NCI-H526 (cell line): ENCODE measurements at regions not wholly inside any gene's neighbourhood (a gene's known extent, or its start where the extent isn't known, plus 50 kb on each side); places are given as distances from the start of the nearest gene placed in this dataset.
A peak's percentile ranks its signal among the peaks of the same experiment; 100 is the strongest.
"Not testable (repeated sequence)": the region's sequence is repeated elsewhere in the genome, so short reads cannot be mapped to it uniquely, and the experiment has no call there.

ENCODE experiments used
- DNase-seq, 2 experiments: peaks; one replicate each; lab custom pipeline; 2025; lab: John Stamatoyannopoulos, UW

- DNase-seq: no peak
Observed at GRCh38 chr22:48060266-48060665, 1297.8 kb downstream of the TBC1D22A start.

GRCh38 chr22:48059521-48059920 lies 1297.1 kb downstream of the TBC1D22A start:
- not testable (repeated sequence) for DNase-seq

GRCh38 chr22:48057116-48057835 lies 1294.8 kb downstream of the TBC1D22A start:
- no peak for DNase-seq

- DNase-seq: no peak
Observed at GRCh38 chr22:48055827-48056226, 1293.4 kb downstream of the TBC1D22A start.

- no peak for DNase-seq
Observed at GRCh38 chr22:48055185-48055584, 1292.7 kb downstream of the TBC1D22A start.

GRCh38 chr22:48054596-48054995 lies 1292.1 kb downstream of the TBC1D22A start:
- no peak for DNase-seq

GRCh38 chr22:48053973-48054372 lies 1291.5 kb downstream of the TBC1D22A start:
- no peak for DNase-seq

- DNase-seq: peak in 1 of 2 experiments; percentile 8
Observed at GRCh38 chr22:48053486-48053885, 1291.0 kb downstream of the TBC1D22A start.

- no peak for DNase-seq
Observed at GRCh38 chr22:48052621-48052890, 1290.1 kb downstream of the TBC1D22A start.

- peak in 1 of 2 experiments; percentile 41 for DNase-seq
Observed at GRCh38 chr22:48051796-48052620, 1289.6 kb downstream of the TBC1D22A start.

- no peak for DNase-seq
Observed at GRCh38 chr22:48050836-48051235, 1288.4 kb downstream of the TBC1D22A start.

GRCh38 chr22:48049116-48049515 lies 1286.7 kb downstream of the TBC1D22A start:
- DNase-seq: no peak

GRCh38 chr22:48047722-48048500 lies 1285.5 kb downstream of the TBC1D22A start:
- DNase-seq: no peak

- no peak for DNase-seq
Observed at GRCh38 chr22:48045369-48045768, 1282.9 kb downstream of the TBC1D22A start.

- DNase-seq: no peak
Observed at GRCh38 chr22:48044487-48045060, 1282.1 kb downstream of the TBC1D22A start.

GRCh38 chr22:48043581-48043980 lies 1281.1 kb downstream of the TBC1D22A start:
- DNase-seq: no peak

- DNase-seq: no peak
Observed at GRCh38 chr22:48042621-48043395, 1280.4 kb downstream of the TBC1D22A start.

- no peak for DNase-seq
Observed at GRCh38 chr22:48039326-48039725, 1276.9 kb downstream of the TBC1D22A start.

- DNase-seq: no peak
Observed at GRCh38 chr22:48037618-48038017, 1275.2 kb downstream of the TBC1D22A start.

GRCh38 chr22:48035897-48036296 lies 1273.4 kb downstream of the TBC1D22A start:
- DNase-seq: no peak

- no peak for DNase-seq
Observed at GRCh38 chr22:48031589-48031988, 1269.1 kb downstream of the TBC1D22A start.

- no peak for DNase-seq
Observed at GRCh38 chr22:48025096-48025495, 1262.6 kb downstream of the TBC1D22A start.
